ENCODE measurements at regions not wholly inside any gene's neighbourhood (a gene's known extent, or its start where the extent isn't known, plus 50 kb on each side); places are given as distances from the start of the nearest gene placed in this dataset.

- no peaks in the 10 kb centered on the region for H3K36me3 ChIP-seq
- WGBS, 2 donors, result 88 to 92% methylated on average over 2 of the region's 2 CpGs
- no peak for TF ChIP-seq POLR2A (IDR thresholded peaks at IDR 0.05)
- TF ChIP-seq CTCF (IDR thresholded peaks at IDR 0.05), result no peak
- intact Hi-C loops (cut with DNase I), result no loop called here
- H3K4me3 ChIP-seq (replicated peaks in 1 of 3), result no peak overlapping the region
- H3K27ac ChIP-seq, result no peak overlapping the region
- no peaks in the 10 kb centered on the region for H3K9me3 ChIP-seq
- DNase-seq, result no peak
- no peaks in the 10 kb centered on the region for H3K27me3 ChIP-seq
- no peaks in the 10 kb centered on the region for H3K4me1 ChIP-seq
These were observed 258.8 kb downstream of the MIAT start for GRCh38 chr22:26916236-26916635.

GRCh38 chr22:26918226-26918625, 260.8 kb downstream of the MIAT start:
- TF ChIP-seq POLR2A (IDR thresholded peaks at IDR 0.05) (no peak), CTCF (IDR thresholded peaks at IDR 0.05) (no peak)
- 80 to 85% methylated on average over 3 of the region's 3 CpGs for WGBS, 2 donors
- Histone ChIP-seq H3K9me3 (no peaks in the 10 kb centered on the region), H3K4me3 (replicated peaks in 1 of 3) (no peak overlapping the region), H3K27me3 (no peaks in the 10 kb centered on the region), H3K4me1 (no peaks in the 10 kb centered on the region), H3K36me3 (no peaks in the 10 kb centered on the region), H3K27ac (no peak overlapping the region)
- no peak for DNase-seq
- intact Hi-C loops (cut with DNase I), result no loop called here

GRCh38 chr22:26921726-26922125, 264.3 kb downstream of the MIAT start:
- TF ChIP-seq POLR2A (IDR thresholded peaks at IDR 0.05) (no peak), CTCF (IDR thresholded peaks at IDR 0.05) (no peak)
- intact Hi-C loops (cut with DNase I), result no loop called here
- H3K4me1 ChIP-seq, result no peaks in the 10 kb centered on the region
- H3K27ac ChIP-seq, result no peak overlapping the region
- H3K4me3 ChIP-seq (replicated peaks in 1 of 3), result no peak overlapping the region
- WGBS, 2 donors, result 60 to 67% methylated on average over 2 of the region's 2 CpGs
- DNase-seq, result no peak
- H3K9me3 ChIP-seq, result no peaks in the 10 kb centered on the region
- no peaks in the 10 kb centered on the region for H3K27me3 ChIP-seq
- H3K36me3 ChIP-seq, result no peaks in the 10 kb centered on the region

- Histone ChIP-seq H3K36me3 (no peaks in the 10 kb centered on the region), H3K9me3 (no peaks in the 10 kb centered on the region), H3K4me1 (no peaks in the 10 kb centered on the region), H3K27ac (no peak overlapping the region), H3K4me3 (replicated peaks in 1 of 3) (no peak overlapping the region), H3K27me3 (no peaks in the 10 kb centered on the region)
- DNase-seq, result peak in 1 of 2 donors; percentile 12
- TF ChIP-seq POLR2A (IDR thresholded peaks at IDR 0.05) (no peak), CTCF (IDR thresholded peaks at IDR 0.05) (no peak)
- intact Hi-C loops (cut with DNase I), result no loop called here
- 25 to 30% methylated on average over 5 of the region's 5 CpGs for WGBS, 2 donors
These were observed 265.4 kb downstream of the MIAT start for GRCh38 chr22:26922806-26923205.

GRCh38 chr22:26923531-26923930, 266.1 kb downstream of the MIAT start:
- Histone ChIP-seq H3K36me3 (no peaks in the 10 kb centered on the region), H3K4me3 (replicated peaks in 1 of 3) (no peak overlapping the region), H3K27ac (no peak overlapping the region), H3K9me3 (no peaks in the 10 kb centered on the region), H3K4me1 (no peaks in the 10 kb centered on the region), H3K27me3 (no peaks in the 10 kb centered on the region)
- no peak for DNase-seq
- intact Hi-C loops (cut with DNase I), result no loop called here
- TF ChIP-seq POLR2A (IDR thresholded peaks at IDR 0.05) (no peak), CTCF (IDR thresholded peaks at IDR 0.05) (no peak)
- WGBS, 2 donors, result 29 to 50% methylated on average over 1 of the region's 1 CpG
